Choroid plexus epithelial cell (primary cell): ENCODE measurements at regions not wholly inside any gene's neighbourhood (a gene's known extent, or its start where the extent isn't known, plus 50 kb on each side); places are given as distances from the start of the nearest gene placed in this dataset.
A peak's percentile ranks its signal among the peaks of the same experiment; 100 is the strongest.

Source experiments
- DNase-seq: peaks from one replicate; pipeline ENCODE4 v3.0.0-alpha.2; 2010; ENCODE audit warnings: low read depth
- H3K4me3 ChIP-seq: 2 replicates; pipeline ENCODE4 v1.5.1; 2011; ENCODE audit warnings: low read depth, mild to moderate bottlenecking, control low read depth, low read length, moderate library complexity
- CTCF ChIP-seq: conservative IDR thresholded peaks from 2 replicates; pipeline ENCODE4 v1.5.1; 2011; ENCODE audit warnings: low read depth, mild to moderate bottlenecking, control low read depth, inconsistent platforms, low read length, moderate library complexity

- TF ChIP-seq CTCF = peak; percentile 97
- peak; percentile 80 for DNase-seq
- no peak overlapping the region for H3K4me3 ChIP-seq
Measured at GRCh38 chr13:67416047-67416925, 186.2 kb upstream of the PCDH9 start.

- DNase-seq = peak; percentile 18
- H3K4me3 ChIP-seq = no peak overlapping the region
- no peak for TF ChIP-seq CTCF
Measured at GRCh38 chr13:67410645-67411044, 180.5 kb upstream of the PCDH9 start.

GRCh38 chr13:67408798-67409197 lies 178.7 kb upstream of the PCDH9 start:
- peak; percentile 95 for DNase-seq
- no peak overlapping the region for H3K4me3 ChIP-seq
- TF ChIP-seq CTCF = no peak

- no peak for DNase-seq
- H3K4me3 ChIP-seq = no peak overlapping the region
- TF ChIP-seq CTCF = no peak
Measured at GRCh38 chr13:67402546-67402945, 172.4 kb upstream of the PCDH9 start.

- no peak for TF ChIP-seq CTCF
- DNase-seq = no peak
- H3K4me3 ChIP-seq = no peak overlapping the region
Measured at GRCh38 chr13:67395577-67395976, 165.4 kb upstream of the PCDH9 start.

- no peak for DNase-seq
- no peak overlapping the region for H3K4me3 ChIP-seq
- no peak for TF ChIP-seq CTCF
Measured at GRCh38 chr13:67392014-67392413, 161.9 kb upstream of the PCDH9 start.
